ENCODE measurements at regions not wholly inside any gene's neighbourhood (a gene's known extent, or its start where the extent isn't known, plus 50 kb on each side); places are given as distances from the start of the nearest gene placed in this dataset.

- TF ChIP-seq MAFK (IDR thresholded peaks at IDR 0.05; ENCODE audit: partially characterized antibody) (no peak), ESRRA (IDR thresholded peaks at IDR 0.05; ENCODE audit: borderline replicate concordance, low read length) (no peak), USF2 (IDR thresholded peaks at IDR 0.05) (no peak), PHF8 (IDR thresholded peaks at IDR 0.05; ENCODE audit: borderline replicate concordance, low read depth) (no peak), POLR2A (IDR thresholded peaks at IDR 0.05; ENCODE audit: low read length) (no peak), SMC3 (IDR thresholded peaks at IDR 0.05) (no peak)
These were observed 108.5 kb downstream of the SOCS6 start for GRCh38 chr18:70397259-70397925.
